ENCODE measurements at regions not wholly inside any gene's neighbourhood (a gene's known extent, or its start where the extent isn't known, plus 50 kb on each side); places are given as distances from the start of the nearest gene placed in this dataset.

GRCh38 chr11:110032957-110033570, 60.1 kb upstream of the ZC3H12C start:
- FAIRE-seq (no peak), DNase-seq (ENCODE audit: low read depth) (peak; percentile 49)
- no peaks in the 10 kb centered on the region for H3K27me3 ChIP-seq (ENCODE audit: control insufficient read depth, insufficient read depth, low read length)
- no peaks in the 10 kb centered on the region for H3K36me3 ChIP-seq (ENCODE audit: control insufficient read depth, insufficient read depth, low read length)
- TF ChIP-seq CTCF (IDR thresholded peaks at IDR 0.05; ENCODE audit: insufficient read depth, low read length, severe bottlenecking): no peak
- no peak overlapping the region for H3K4me3 ChIP-seq (ENCODE audit: low read depth, low read length)

- H3K36me3 ChIP-seq (ENCODE audit: control insufficient read depth, insufficient read depth, low read length): no peaks in the 10 kb centered on the region
- H3K27me3 ChIP-seq (ENCODE audit: control insufficient read depth, insufficient read depth, low read length): no peaks in the 10 kb centered on the region
- DNase-seq (ENCODE audit: low read depth) (no peak), FAIRE-seq (no peak)
- no peak overlapping the region for H3K4me3 ChIP-seq (ENCODE audit: low read depth, low read length)
- TF ChIP-seq CTCF (IDR thresholded peaks at IDR 0.05; ENCODE audit: insufficient read depth, low read length, severe bottlenecking): no peak
These were observed 58.4 kb upstream of the ZC3H12C start for GRCh38 chr11:110034806-110035205.

GRCh38 chr11:110035357-110035756, 57.8 kb upstream of the ZC3H12C start:
- FAIRE-seq: no peak
- Histone ChIP-seq H3K27me3 (ENCODE audit: control insufficient read depth, insufficient read depth, low read length) (no peaks in the 10 kb centered on the region), H3K4me3 (ENCODE audit: low read depth, low read length) (no peak overlapping the region), H3K36me3 (ENCODE audit: control insufficient read depth, insufficient read depth, low read length) (no peaks in the 10 kb centered on the region)
- DNase-seq (ENCODE audit: low read depth): no peak
- no peak for TF ChIP-seq CTCF (IDR thresholded peaks at IDR 0.05; ENCODE audit: insufficient read depth, low read length, severe bottlenecking)

GRCh38 chr11:110038201-110038600, 55.0 kb upstream of the ZC3H12C start:
- Histone ChIP-seq H3K27me3 (ENCODE audit: control insufficient read depth, insufficient read depth, low read length) (no peaks in the 10 kb centered on the region), H3K4me3 (ENCODE audit: low read depth, low read length) (no peak overlapping the region), H3K36me3 (ENCODE audit: control insufficient read depth, insufficient read depth, low read length) (no peaks in the 10 kb centered on the region)
- FAIRE-seq: no peak
- no peak for TF ChIP-seq CTCF (IDR thresholded peaks at IDR 0.05; ENCODE audit: insufficient read depth, low read length, severe bottlenecking)
- no peak for DNase-seq (ENCODE audit: low read depth)
